Uterus (tissue), 3 donors: ENCODE measurements at regions not wholly inside any gene's neighbourhood (a gene's known extent, or its start where the extent isn't known, plus 50 kb on each side); places are given as distances from the start of the nearest gene placed in this dataset.

Source experiments
- DNase-seq, 2 donors: peaks; one replicate each; pipeline ENCODE4 v3.0.0-alpha.2; 2019 to 2020
- H3K27ac ChIP-seq, 2 donors: fragments of 200-600 bp; sonication (generic); 1 replicate in 1 of 2; 2 replicates in 1 of 2; pipeline ENCODE4 v1.5.1; 2016 to 2018
- H3K27me3 ChIP-seq, 2 donors: fragments of 200-600 bp; sonication (generic); one replicate each; pipeline ENCODE4 v1.5.1; 2018 to 2019; ENCODE audit warnings: control low read depth in 1 of 2
- H3K36me3 ChIP-seq, 2 donors: fragments of 200-600 bp; sonication (generic); one replicate each; pipeline ENCODE4 v1.5.1; 2019; ENCODE audit warnings: control low read depth in 1 of 2
- H3K4me1 ChIP-seq, 2 donors: fragments of 200-600 bp; sonication (generic); one replicate each; pipeline ENCODE4 v1.5.1; 2018 to 2019; ENCODE audit warnings: control low read depth in 1 of 2
- H3K4me3 ChIP-seq, 2 donors: fragments of 200-600 bp; sonication (generic); 1 replicate in 1 of 2; 2 replicates in 1 of 2; pipeline ENCODE4 v1.5.1; 2018 to 2019; ENCODE audit warnings: mild to moderate bottlenecking in 1 of 2
- H3K9me3 ChIP-seq, 2 donors: fragments of 200-600 bp; sonication (generic); one replicate each; pipeline ENCODE4 v1.5.1; 2019; ENCODE audit warnings: control low read depth in 1 of 2
- CTCF ChIP-seq, 4 experiments: fragments of 200-600 bp in 2 of 4; fragments of 450-650 bp in 2 of 4; sonication (generic) in 2 of 4; IDR thresholded peaks; one replicate each; pipeline ENCODE4 v1.5.1; 2016 to 2019; ENCODE audit warnings: antibody characterized with exemption in 4 of 4, mild to moderate bottlenecking in 2 of 4, moderate library complexity in 1 of 4
- POLR2A ChIP-seq, 2 donors: fragments of 450-650 bp; IDR thresholded peaks; one replicate each; pipeline ENCODE4 v1.6.1; 2016; ENCODE audit warnings: antibody characterized with exemption in 2 of 2, mild to moderate bottlenecking in 1 of 2, moderate library complexity in 1 of 2
- intact Hi-C: fragments of 100-400 bp; cut with DNase I; formaldehyde crosslinking; loops from one replicate; pipeline ENCODE4 v1.15.1; 2023; ENCODE audit warnings: low total_unique reads
- donor health status: DM: yes; HTN: yes; CAD: no.

DNA sequence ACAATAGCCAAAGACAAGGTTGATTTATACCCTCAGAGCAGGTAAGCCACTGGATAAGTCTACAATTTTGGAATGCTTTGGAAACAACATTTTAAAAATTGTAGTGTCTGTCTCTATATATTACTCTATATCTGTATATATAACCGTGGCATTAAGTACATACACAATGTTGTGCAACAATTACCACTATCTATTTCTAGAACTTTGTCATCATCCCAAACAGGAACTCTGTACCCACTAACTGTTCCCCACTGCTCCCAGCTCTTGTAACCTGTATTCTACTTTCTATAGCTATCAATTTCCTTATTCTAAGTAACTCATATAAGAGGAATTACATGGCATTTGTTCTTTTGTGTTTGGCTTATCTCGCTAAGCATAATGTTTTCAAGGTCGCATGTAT is 78.2 kb upstream of the ASCC3 start:
- no peak for TF ChIP-seq CTCF (IDR thresholded peaks at IDR 0.05)
- TF ChIP-seq POLR2A (IDR thresholded peaks at IDR 0.05), result no peak

DNA sequence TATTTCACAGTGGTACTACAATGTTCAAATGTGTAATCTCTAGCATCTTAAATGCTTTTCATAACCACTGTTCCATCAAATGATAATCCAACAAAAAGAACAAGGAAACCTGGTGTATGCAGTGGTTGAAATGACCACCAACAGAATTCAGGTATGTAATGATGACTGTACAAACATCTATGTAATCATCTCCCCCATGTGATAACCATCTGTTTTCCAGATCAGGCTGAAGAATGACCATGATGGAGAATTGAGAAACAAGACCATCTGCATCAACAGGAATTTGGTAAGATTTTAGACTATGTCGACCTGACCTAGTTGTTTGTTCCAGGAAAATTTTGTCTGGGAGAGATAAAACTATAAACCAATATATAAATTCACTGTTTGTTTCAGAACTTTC is 81.3 kb upstream of the ASCC3 start:
- no peaks in the 10 kb centered on the region for H3K27me3 ChIP-seq
- no peak for DNase-seq
- H3K4me1 ChIP-seq, result no peaks in the 10 kb centered on the region
- no peak overlapping the region for H3K4me3 ChIP-seq
- H3K27ac ChIP-seq, result no peak overlapping the region
- intact Hi-C loops, result no loop called here
- H3K36me3 ChIP-seq, result no peaks in the 10 kb centered on the region
- TF ChIP-seq POLR2A (IDR thresholded peaks at IDR 0.05) (no peak), CTCF (IDR thresholded peaks at IDR 0.05) (no peak)
- no peaks in the 10 kb centered on the region for H3K9me3 ChIP-seq

More for the DNA sequence above, 78.2 kb upstream of the ASCC3 start:
- intact Hi-C loops, result no loop called here
- H3K27me3 ChIP-seq, result no peaks in the 10 kb centered on the region
- H3K36me3 ChIP-seq, result no peaks in the 10 kb centered on the region
- no peaks in the 10 kb centered on the region for H3K9me3 ChIP-seq
- no peak overlapping the region for H3K4me3 ChIP-seq
- no peak overlapping the region for H3K27ac ChIP-seq
- no peak for DNase-seq
- no peaks in the 10 kb centered on the region for H3K4me1 ChIP-seq

DNA sequence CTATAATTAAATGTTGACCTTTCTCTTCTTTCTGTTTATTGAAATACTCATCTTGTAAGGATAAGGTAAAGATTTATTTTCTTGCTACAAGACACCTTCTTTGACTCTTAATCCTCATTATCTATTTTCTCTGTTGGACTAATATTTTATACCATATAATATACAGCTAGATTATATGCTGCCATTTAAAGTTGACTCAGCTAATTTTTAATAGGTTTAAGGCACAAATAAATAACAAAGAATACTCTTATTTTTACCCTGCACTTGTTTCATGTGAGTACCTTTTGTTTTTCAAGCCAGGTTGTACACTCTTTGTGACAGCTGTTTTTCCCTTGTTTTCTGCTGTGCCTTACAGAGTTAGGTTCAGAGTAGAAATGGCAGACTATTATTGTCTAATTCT is 83.9 kb upstream of the ASCC3 start:
- no peaks in the 10 kb centered on the region for H3K27me3 ChIP-seq
- no peak for TF ChIP-seq CTCF (IDR thresholded peaks at IDR 0.05)
- no peak for TF ChIP-seq POLR2A (IDR thresholded peaks at IDR 0.05)
- no peaks in the 10 kb centered on the region for H3K36me3 ChIP-seq
- intact Hi-C loops, result no loop called here
- DNase-seq, result no peak
- no peak overlapping the region for H3K27ac ChIP-seq
- no peaks in the 10 kb centered on the region for H3K4me1 ChIP-seq
- no peak overlapping the region for H3K4me3 ChIP-seq
- no peaks in the 10 kb centered on the region for H3K9me3 ChIP-seq

GRCh38 chr6:100968949-100969348 is 87.8 kb upstream of the ASCC3 start:
- no peak for DNase-seq
- Histone ChIP-seq H3K4me3 (no peak overlapping the region), H3K4me1 (no peaks in the 10 kb centered on the region), H3K27me3 (no peaks in the 10 kb centered on the region), H3K9me3 (no peaks in the 10 kb centered on the region), H3K27ac (no peak overlapping the region), H3K36me3 (no peaks in the 10 kb centered on the region)
- intact Hi-C loops, result no loop called here
- TF ChIP-seq POLR2A (IDR thresholded peaks at IDR 0.05), result no peak
- TF ChIP-seq CTCF (IDR thresholded peaks at IDR 0.05), result no peak

- intact Hi-C loops, result no loop called here
- Histone ChIP-seq H3K4me1 (no peaks in the 10 kb centered on the region), H3K27ac (no peak overlapping the region), H3K4me3 (no peak overlapping the region), H3K36me3 (no peaks in the 10 kb centered on the region), H3K9me3 (no peaks in the 10 kb centered on the region), H3K27me3 (no peaks in the 10 kb centered on the region)
- no peak for DNase-seq
- TF ChIP-seq POLR2A (IDR thresholded peaks at IDR 0.05) (no peak), CTCF (IDR thresholded peaks at IDR 0.05) (no peak)
Observed at GRCh38 chr6:100979267-100979666, 98.1 kb upstream of the ASCC3 start.
